Neural cell (in vitro differentiated cells): ENCODE measurements at regions not wholly inside any gene's neighbourhood (a gene's known extent, or its start where the extent isn't known, plus 50 kb on each side); places are given as distances from the start of the nearest gene placed in this dataset.

Experiments used
- H2AFZ ChIP-seq: fragments of 200-600, 300-800 bp; sonication (generic), shearing (Covaris generic); 2 replicates; pipeline ENCODE4 v1.6.0; 2014; ENCODE audit warnings: low read depth, mild to moderate bottlenecking, antibody characterized with exemption, low read length, moderate library complexity
- H3F3A ChIP-seq: fragments of 200-600 bp; shearing (Covaris generic); 2 replicates; pipeline ENCODE4 v1.6.1; 2016; ENCODE audit warnings: mild to moderate bottlenecking, moderate library complexity, mixed read lengths, antibody characterized with exemption, low read length; ENCODE audit not compliant: insufficient read depth, poor library complexity, severe bottlenecking
- H3K27ac ChIP-seq: fragments of 200-600, 300-800 bp; sonication (generic), shearing (Covaris generic); 2 replicates; pipeline ENCODE4 v1.5.1; 2014; ENCODE audit warnings: mild to moderate bottlenecking, low read length, moderate library complexity
- H3K27me3 ChIP-seq: fragments of 300-800, 200-600 bp; sonication (generic), shearing (Covaris generic); 2 replicates; pipeline ENCODE4 v1.6.0; 2014; ENCODE audit warnings: mild to moderate bottlenecking, low read depth, low read length, moderate library complexity; ENCODE audit not compliant: insufficient read depth
- H3K36me3 ChIP-seq: fragments of 300-800, 200-600 bp; sonication (generic), shearing (Covaris generic); 2 replicates; pipeline ENCODE4 v1.5.1; 2014; ENCODE audit warnings: mild to moderate bottlenecking, antibody characterized with exemption, low read length, moderate library complexity; ENCODE audit not compliant: insufficient read depth
- H3K4me2 ChIP-seq: fragments of 300-800, 200-600 bp; sonication (generic), shearing (Covaris generic); 2 replicates; pipeline ENCODE4 v1.6.0; 2014; ENCODE audit warnings: mild to moderate bottlenecking, low read length
- H3K4me3 ChIP-seq: fragments of 300-800, 200-600 bp; sonication (generic), shearing (Covaris generic); 2 replicates; pipeline ENCODE4 v1.5.1; 2014; ENCODE audit warnings: mild to moderate bottlenecking, low read length, moderate library complexity
- H3K79me2 ChIP-seq: fragments of 200-600 bp; shearing (Covaris generic); replicated peaks from 2 replicates; pipeline ENCODE4 v1.6.0; 2014; ENCODE audit warnings: mild to moderate bottlenecking, low read length, moderate library complexity; ENCODE audit not compliant: insufficient read depth
- H3K9ac ChIP-seq: fragments of 300-800, 200-600 bp; sonication (generic), shearing (Covaris generic); 2 replicates; pipeline ENCODE4 v1.6.1; 2016; ENCODE audit warnings: mild to moderate bottlenecking, low read length, mixed read lengths
- H3K9me2 ChIP-seq: fragments of 200-600 bp; shearing (Covaris generic); 2 replicates; pipeline ENCODE4 v1.6.1; 2016; ENCODE audit warnings: mild to moderate bottlenecking, low read length, mixed read lengths; ENCODE audit not compliant: insufficient read depth
- H3K9me3 ChIP-seq: fragments of 200-600, 300-800 bp; sonication (generic), shearing (Covaris generic); 2 replicates; pipeline ENCODE4 v1.6.1; 2016; ENCODE audit warnings: mild to moderate bottlenecking, mixed run types, low read length, moderate library complexity, mixed read lengths
- H4K20me1 ChIP-seq: fragments of 200-600 bp; shearing (Covaris generic); 2 replicates; pipeline ENCODE4 v1.6.1; 2016; ENCODE audit warnings: mild to moderate bottlenecking, mixed run types; ENCODE audit not compliant: insufficient read depth
- CTCF ChIP-seq: fragments of 450-650 bp; IDR thresholded peaks from 2 replicates; pipeline ENCODE4 v1.5.1; 2014; ENCODE audit warnings: antibody characterized with exemption, mild to moderate bottlenecking, moderate library complexity; ENCODE audit not compliant: poor library complexity, severe bottlenecking
- EP300 ChIP-seq: fragments of 450-650 bp; conservative IDR thresholded peaks from 2 replicates; pipeline ENCODE4 v1.6.1; 2014; ENCODE audit warnings: antibody characterized with exemption, mild to moderate bottlenecking, moderate library complexity; ENCODE audit not compliant: poor library complexity, severe bottlenecking
- EZH2 ChIP-seq: fragments of 200-600, 300-800 bp; shearing (Covaris generic), sonication (generic); IDR thresholded peaks from 2 replicates; pipeline ENCODE4 v1.6.1; 2014; ENCODE audit warnings: antibody characterized with exemption, low read length, borderline replicate concordance, mild to moderate bottlenecking; ENCODE audit not compliant: insufficient read depth, poor library complexity, severe bottlenecking
- MXI1 ChIP-seq: fragments of 450-650 bp; conservative IDR thresholded peaks from 2 replicates; pipeline ENCODE4 v1.6.1; 2014; ENCODE audit warnings: antibody characterized with exemption, mild to moderate bottlenecking; ENCODE audit not compliant: poor library complexity, severe bottlenecking
- POLR2AphosphoS5 ChIP-seq: IDR thresholded peaks from 2 replicates; pipeline ENCODE4 v1.6.1; 2012
- RAD21 ChIP-seq: fragments of 450-650 bp; conservative IDR thresholded peaks from 2 replicates; pipeline ENCODE4 v1.6.1; 2014; ENCODE audit warnings: antibody characterized with exemption, mild to moderate bottlenecking, moderate library complexity
- REST ChIP-seq: IDR thresholded peaks from 2 replicates; pipeline ENCODE4 v1.6.1; 2012; ENCODE audit warnings: borderline replicate concordance
- SMC3 ChIP-seq: fragments of 450-650 bp; conservative IDR thresholded peaks from 2 replicates; pipeline ENCODE4 v1.6.1; 2014; ENCODE audit warnings: antibody characterized with exemption, mild to moderate bottlenecking, moderate library complexity; ENCODE audit not compliant: poor library complexity
- TAF1 ChIP-seq: IDR thresholded peaks from 2 replicates; pipeline ENCODE4 v1.6.1; 2012; ENCODE audit warnings: low read depth

- Histone ChIP-seq H3K36me3 (no peaks in the 10 kb centered on the region), H3K9me3 (no peaks in the 10 kb centered on the region), H2AFZ (no peak overlapping the region), H3K9me2 (no peaks in the 10 kb centered on the region), H4K20me1 (no peaks in the 10 kb centered on the region), H3F3A (no peaks in the 10 kb centered on the region), H3K27me3 (no peaks in the 10 kb centered on the region), H3K27ac (no peak overlapping the region), H3K79me2 (no peaks in the 10 kb centered on the region), H3K4me2 (no peak overlapping the region), H3K9ac (no peak overlapping the region), H3K4me3 (no peak overlapping the region)
- TF ChIP-seq POLR2AphosphoS5 (no peak), MXI1 (no peak), EZH2 (no peak), TAF1 (no peak), SMC3 (no peak), REST (no peak), EP300 (no peak), CTCF (no peak), RAD21 (no peak)
Observed at GRCh38 chr6:22062807-22063408, 233.9 kb downstream of the PRL start.

GRCh38 chr6:22064558-22064957 is 232.3 kb downstream of the PRL start:
- no peaks in the 10 kb centered on the region for H3K9me3 ChIP-seq
- no peaks in the 10 kb centered on the region for H3F3A ChIP-seq
- no peaks in the 10 kb centered on the region for H4K20me1 ChIP-seq
- H3K9ac ChIP-seq: no peak overlapping the region
- no peak overlapping the region for H3K4me2 ChIP-seq
- H3K27ac ChIP-seq: no peak overlapping the region
- TF ChIP-seq REST (no peak), SMC3 (no peak), RAD21 (no peak), CTCF (no peak), EZH2 (no peak), MXI1 (no peak), EP300 (no peak), TAF1 (no peak), POLR2AphosphoS5 (no peak)
- no peak overlapping the region for H3K4me3 ChIP-seq
- no peaks in the 10 kb centered on the region for H3K79me2 ChIP-seq
- H3K9me2 ChIP-seq: no peaks in the 10 kb centered on the region
- no peaks in the 10 kb centered on the region for H3K27me3 ChIP-seq
- no peak overlapping the region for H2AFZ ChIP-seq
- no peaks in the 10 kb centered on the region for H3K36me3 ChIP-seq
